H1 (cell line): ENCODE measurements at regions not wholly inside any gene's neighbourhood (a gene's known extent, or its start where the extent isn't known, plus 50 kb on each side); places are given as distances from the start of the nearest gene placed in this dataset.

ENCODE experiments used
- BRCA1 ChIP-seq: IDR thresholded peaks from 2 replicates; pipeline ENCODE4 v1.6.1; 2012; ENCODE audit warnings: low read depth, low read length, improper control_type of control experiment
- CBX8 ChIP-seq: fragments of 300-800, 300-1000 bp; sonication (generic); IDR thresholded peaks from 2 replicates; pipeline ENCODE4 v1.7.1; 2016; ENCODE audit warnings: low read depth, low read length, borderline replicate concordance
- CEBPB ChIP-seq: IDR thresholded peaks from 2 replicates; pipeline ENCODE4 v1.6.1; 2012; ENCODE audit warnings: low read depth, low read length
- EZH2 ChIP-seq: fragments of 200-600 bp; sonication (generic); IDR thresholded peaks from 2 replicates; pipeline ENCODE4 v1.7.1; 2012; ENCODE audit warnings: low read depth, mild to moderate bottlenecking, moderate library complexity, low read length, inconsistent platforms; ENCODE audit not compliant: severe bottlenecking
- GABPA ChIP-seq: IDR thresholded peaks from 2 replicates; pipeline ENCODE4 v1.6.1; 2011; ENCODE audit warnings: mild to moderate bottlenecking, low read length, moderate library complexity, borderline replicate concordance; ENCODE audit not compliant: insufficient read depth
- MAFK ChIP-seq: IDR thresholded peaks from 2 replicates; pipeline ENCODE4 v1.6.1; 2012; ENCODE audit warnings: low read depth, mild to moderate bottlenecking, improper control_type of control experiment, low read length
- PHF8 ChIP-seq: fragments of 200-600 bp; sonication (generic); conservative IDR thresholded peaks from 2 replicates; pipeline ENCODE4 v1.7.1; 2012; ENCODE audit warnings: low read depth, mild to moderate bottlenecking, inconsistent platforms, low read length, moderate library complexity
- POLR2A ChIP-seq, 2 experiments: IDR thresholded peaks; 1 replicate in 1 of 2; 2 replicates in 1 of 2; pipeline ENCODE4 v1.6.1; 2011; ENCODE audit warnings: low read depth in 2 of 2, low read length in 2 of 2, mild to moderate bottlenecking in 2 of 2; ENCODE audit errors: control extremely low read depth in 1 of 2
- POLR2AphosphoS5 ChIP-seq: IDR thresholded peaks from 2 replicates; pipeline ENCODE4 v1.6.1; 2011; ENCODE audit warnings: low read depth, low read length
- TEAD4 ChIP-seq: IDR thresholded peaks from 2 replicates; pipeline ENCODE4 v1.6.1; 2012; ENCODE audit warnings: low read depth, low read length, inconsistent platforms, mixed read lengths
- ZNF274 ChIP-seq: IDR thresholded peaks from 2 replicates; pipeline ENCODE4 v1.7.0; 2012; ENCODE audit warnings: low read length, borderline replicate concordance; ENCODE audit errors: extremely low read depth
- TF ChIP-seq, protein P1 (sequence below), 3 experiments: IDR thresholded peaks; 1 replicate in 2 of 3; 2 replicates in 1 of 3; pipeline versions ENCODE4 v1.5.1 to v1.6.1; 2011; ENCODE audit warnings: low read length in 3 of 3, mild to moderate bottlenecking in 3 of 3, inconsistent platforms in 2 of 3, low read depth in 1 of 3, moderate library complexity in 1 of 3; ENCODE audit not compliant: insufficient read depth in 1 of 3; ENCODE audit errors: control extremely low read depth in 1 of 3
- TF ChIP-seq, protein P2 (sequence below): IDR thresholded peaks from 2 replicates; pipeline ENCODE4 v1.6.1; 2012; ENCODE audit warnings: inconsistent platforms

DNA sequence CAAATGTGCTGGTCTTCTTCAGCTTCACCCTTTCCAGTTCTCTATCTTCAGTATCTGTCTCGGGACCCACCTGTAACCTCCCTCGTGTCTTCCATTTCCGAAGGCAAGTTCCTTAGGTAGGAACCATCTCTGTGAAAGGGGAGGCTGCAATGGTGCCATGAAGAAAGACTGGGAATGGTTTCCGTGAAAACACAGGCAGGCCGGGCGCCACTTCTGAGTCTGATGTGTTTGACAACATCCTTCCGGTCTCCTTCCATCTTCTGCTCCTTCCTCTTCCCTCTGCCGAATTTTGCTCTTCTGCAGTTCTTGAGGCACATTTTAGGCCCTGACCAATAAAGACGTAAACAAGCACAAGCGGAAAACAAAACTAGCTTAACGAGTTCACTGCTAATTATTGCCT is 328.0 kb downstream of the THBS2 start:
- TF ChIP-seq GABPA (no peak), CBX8 (no peak), MAFK (no peak), BRCA1 (no peak), ZNF274 (no peak), CEBPB (no peak), PHF8 (no peak), EZH2 (no peak), TEAD4 (no peak), POLR2AphosphoS5 (no peak), POLR2A (IDR thresholded peaks at IDR 0.05; ENCODE audit: control extremely low read depth in 1 of 2, low read depth in 2 of 2, low read length in 2 of 2) (no peak)
- TF ChIP-seq, protein P1, sequence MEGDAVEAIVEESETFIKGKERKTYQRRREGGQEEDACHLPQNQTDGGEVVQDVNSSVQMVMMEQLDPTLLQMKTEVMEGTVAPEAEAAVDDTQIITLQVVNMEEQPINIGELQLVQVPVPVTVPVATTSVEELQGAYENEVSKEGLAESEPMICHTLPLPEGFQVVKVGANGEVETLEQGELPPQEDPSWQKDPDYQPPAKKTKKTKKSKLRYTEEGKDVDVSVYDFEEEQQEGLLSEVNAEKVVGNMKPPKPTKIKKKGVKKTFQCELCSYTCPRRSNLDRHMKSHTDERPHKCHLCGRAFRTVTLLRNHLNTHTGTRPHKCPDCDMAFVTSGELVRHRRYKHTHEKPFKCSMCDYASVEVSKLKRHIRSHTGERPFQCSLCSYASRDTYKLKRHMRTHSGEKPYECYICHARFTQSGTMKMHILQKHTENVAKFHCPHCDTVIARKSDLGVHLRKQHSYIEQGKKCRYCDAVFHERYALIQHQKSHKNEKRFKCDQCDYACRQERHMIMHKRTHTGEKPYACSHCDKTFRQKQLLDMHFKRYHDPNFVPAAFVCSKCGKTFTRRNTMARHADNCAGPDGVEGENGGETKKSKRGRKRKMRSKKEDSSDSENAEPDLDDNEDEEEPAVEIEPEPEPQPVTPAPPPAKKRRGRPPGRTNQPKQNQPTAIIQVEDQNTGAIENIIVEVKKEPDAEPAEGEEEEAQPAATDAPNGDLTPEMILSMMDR (IDR thresholded peaks at IDR 0.05; ENCODE audit: control extremely low read depth in 1 of 3, insufficient read depth in 1 of 3, low read depth in 1 of 3, low read length in 3 of 3): no peak
- TF ChIP-seq, protein P2, sequence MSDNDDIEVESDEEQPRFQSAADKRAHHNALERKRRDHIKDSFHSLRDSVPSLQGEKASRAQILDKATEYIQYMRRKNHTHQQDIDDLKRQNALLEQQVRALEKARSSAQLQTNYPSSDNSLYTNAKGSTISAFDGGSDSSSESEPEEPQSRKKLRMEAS: no peak
